Heart left ventricle (tissue), 13 donors: ENCODE measurements at regions not wholly inside any gene's neighbourhood (a gene's known extent, or its start where the extent isn't known, plus 50 kb on each side); places are given as distances from the start of the nearest gene placed in this dataset.

ENCODE experiments used
- POLR2A ChIP-seq, 2 donors: fragments of 450-650 bp; IDR thresholded peaks; one replicate each; pipeline ENCODE4 v1.6.1; 2017; ENCODE audit warnings: antibody characterized with exemption in 2 of 2, mild to moderate bottlenecking in 2 of 2, moderate library complexity in 2 of 2
- TF ChIP-seq, protein P1 (sequence below), 12 donors: fragments of 200-600 bp; sonication (generic) in 4 of 12; IDR thresholded peaks; one replicate each; pipeline versions ENCODE4 v1.5.0 to v1.8.0; 2018 to 2022; ENCODE audit warnings: antibody characterized with exemption in 12 of 12, mild to moderate bottlenecking in 5 of 12
- donor health status: ischemic (EF 13 %, LVEDD 7.1; RV severe dilation, severe dysfunction).
- donor health status: DM: no; HTN: yes; CAD: no.
- donor health status: DM: no; HTN: no; CAD: no.
- donor health status: ischemic (EF 25% LVEDD 6.9; RV normal size, moderate dysfunction).
- donor health status: ischemic (EF 25% LVEDD 5.7; RV mildly dilated, moderate dysfunction).
- donor health status: ischemic (EF 35%, LVEDD 5.7; RV mildly dilated, moderate dysfunction).
- donor health status: nonischemic (EF 11% LVEDD 7.7; RV severe dilation, severe dysfunction).
- donor health status: DM: yes; HTN: yes; CAD: no.
- donor health status: PGD.
- donor health status: ischemic (EF 29% LVEDD 5.4; RV normal size, mild dysfunction).
- donor health status: nonischemic (EF 23%, LVEDD 6.1; RV moderate dilation, normal function).

DNA sequence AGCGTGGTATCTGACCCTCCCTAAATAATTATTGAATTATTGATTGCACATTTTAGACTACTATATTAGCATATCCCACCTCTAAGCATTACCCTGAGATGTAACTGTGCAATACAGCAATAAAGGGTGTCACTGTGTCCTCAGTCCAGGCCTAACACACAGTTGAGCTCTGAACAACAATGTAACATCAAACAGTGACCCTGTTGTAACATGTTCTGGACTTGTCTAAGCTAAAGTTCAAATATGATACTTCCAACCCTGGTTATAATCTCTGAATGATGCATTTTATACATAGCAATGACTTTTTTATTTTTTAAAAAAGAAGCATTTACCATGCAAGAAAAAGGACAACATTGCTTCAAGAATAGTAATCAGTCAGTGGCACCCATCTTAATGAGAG, 61.6 kb upstream of the DMD start:
- TF ChIP-seq, protein P1, sequence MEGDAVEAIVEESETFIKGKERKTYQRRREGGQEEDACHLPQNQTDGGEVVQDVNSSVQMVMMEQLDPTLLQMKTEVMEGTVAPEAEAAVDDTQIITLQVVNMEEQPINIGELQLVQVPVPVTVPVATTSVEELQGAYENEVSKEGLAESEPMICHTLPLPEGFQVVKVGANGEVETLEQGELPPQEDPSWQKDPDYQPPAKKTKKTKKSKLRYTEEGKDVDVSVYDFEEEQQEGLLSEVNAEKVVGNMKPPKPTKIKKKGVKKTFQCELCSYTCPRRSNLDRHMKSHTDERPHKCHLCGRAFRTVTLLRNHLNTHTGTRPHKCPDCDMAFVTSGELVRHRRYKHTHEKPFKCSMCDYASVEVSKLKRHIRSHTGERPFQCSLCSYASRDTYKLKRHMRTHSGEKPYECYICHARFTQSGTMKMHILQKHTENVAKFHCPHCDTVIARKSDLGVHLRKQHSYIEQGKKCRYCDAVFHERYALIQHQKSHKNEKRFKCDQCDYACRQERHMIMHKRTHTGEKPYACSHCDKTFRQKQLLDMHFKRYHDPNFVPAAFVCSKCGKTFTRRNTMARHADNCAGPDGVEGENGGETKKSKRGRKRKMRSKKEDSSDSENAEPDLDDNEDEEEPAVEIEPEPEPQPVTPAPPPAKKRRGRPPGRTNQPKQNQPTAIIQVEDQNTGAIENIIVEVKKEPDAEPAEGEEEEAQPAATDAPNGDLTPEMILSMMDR (IDR thresholded peaks at IDR 0.05) = no peak
- TF ChIP-seq POLR2A (IDR thresholded peaks at IDR 0.05) = no peak
